T-cell (primary cell): ENCODE measurements at regions not wholly inside any gene's neighbourhood (a gene's known extent, or its start where the extent isn't known, plus 50 kb on each side); places are given as distances from the start of the nearest gene placed in this dataset.

ENCODE experiments used
- ATAC-seq, 4 experiments: fragments of 200-7000 bp in 3 of 4; fragments of 150-1000 bp in 1 of 4; cut with Tn5 transposase; replicated peaks in 1 of 4; 1 replicate in 3 of 4; 2 replicates in 1 of 4; pipeline ENCODE4 v1.10.0; 2021; ENCODE audit warnings: moderate library complexity in 3 of 4, mild to moderate bottlenecking in 2 of 4, moderate number of reproducible peaks in 1 of 4
- CTCF ChIA-PET, 2 donors: fragments of 300-600 bp; sonication (Branson Sonifier 250); formaldehyde crosslinking; loops; one replicate each; lab custom pipeline; 2022; ENCODE audit warnings: antibody characterized with exemption in 2 of 2; lab: Charles Lee
- POLR2A ChIA-PET, 2 donors: fragments of 300-600 bp; sonication (Branson Sonifier 250); formaldehyde crosslinking; loops; one replicate each; lab custom pipeline; 2022; ENCODE audit warnings: antibody characterized with exemption in 2 of 2; lab: Charles Lee
- DNase-seq, 35 experiments: peaks; one replicate each; pipeline versions ENCODE4 v3.0.0 to v3.0.0-alpha.2; 2013 to 2023
- H3K27ac ChIP-seq: one replicate; pipeline ENCODE4 v1.5.1; 2013; ENCODE audit warnings: low read length
- H3K27me3 ChIP-seq, 2 experiments: replicated peaks in 1 of 2; 1 replicate in 1 of 2; 2 replicates in 1 of 2; pipeline versions ENCODE4 v1.6.1 to v1.7.0; 2013; ENCODE audit warnings: low read length in 1 of 2, mixed read lengths in 1 of 2; ENCODE audit not compliant: control insufficient read depth in 2 of 2, insufficient read depth in 2 of 2; ENCODE audit errors: extremely low read depth in 1 of 2
- H3K36me3 ChIP-seq, 2 donors: 1 replicate in 1 of 2; 2 replicates in 1 of 2; pipeline versions ENCODE4 v1.6.1 to v1.7.0; 2013; ENCODE audit warnings: low read length in 1 of 2; ENCODE audit not compliant: control insufficient read depth in 2 of 2, insufficient read depth in 1 of 2; ENCODE audit errors: extremely low read depth in 1 of 2
- H3K4me1 ChIP-seq, 2 experiments: 1 replicate in 1 of 2; 2 replicates in 1 of 2; pipeline versions ENCODE4 v1.6.1 to v1.7.0; 2013; ENCODE audit warnings: low read length in 2 of 2, mixed read lengths in 1 of 2; ENCODE audit not compliant: insufficient read depth in 2 of 2, control insufficient read depth in 1 of 2; ENCODE audit errors: extremely low read depth in 1 of 2
- H3K4me3 ChIP-seq, 2 donors: 1 replicate in 1 of 2; 2 replicates in 1 of 2; pipeline versions ENCODE4 v1.5.1 to v1.7.0; 2013; ENCODE audit warnings: mild to moderate bottlenecking in 2 of 2, low read length in 1 of 2, moderate library complexity in 1 of 2; ENCODE audit not compliant: control insufficient read depth in 1 of 2; ENCODE audit errors: extremely low read depth in 1 of 2
- H3K9me3 ChIP-seq: 2 replicates; pipeline ENCODE4 v1.7.0; 2013
- H3K27ac Mint-ChIP-seq, 2 donors: one replicate each; pipeline ENCODE4 v1.8.0; 2020 to 2021; ENCODE audit warnings: mild to moderate bottlenecking in 2 of 2, mixed read lengths in 2 of 2
- H3K27me3 Mint-ChIP-seq, 2 donors: one replicate each; pipeline ENCODE4 v1.8.0; 2021 to 2022; ENCODE audit warnings: mixed read lengths in 2 of 2
- H3K36me3 Mint-ChIP-seq: one replicate; pipeline ENCODE4 v1.8.0; 2021; ENCODE audit warnings: mixed read lengths
- H3K4me1 Mint-ChIP-seq, 3 donors: one replicate each; pipeline ENCODE4 v1.8.0; 2020 to 2022; ENCODE audit warnings: mixed read lengths in 3 of 3, mild to moderate bottlenecking in 1 of 3
- H3K4me3 Mint-ChIP-seq, 3 donors: one replicate each; pipeline ENCODE4 v1.8.0; 2020 to 2022; ENCODE audit warnings: mild to moderate bottlenecking in 3 of 3, mixed read lengths in 3 of 3, moderate library complexity in 3 of 3
- H3K9me3 Mint-ChIP-seq, 3 donors: one replicate each; pipeline ENCODE4 v1.8.0; 2020 to 2022; ENCODE audit warnings: mixed read lengths in 3 of 3
- WGBS: methylation state at CpG from one replicate; pipeline ENCODE4 v1.1.5; 2013; ENCODE audit warnings: missing lambda C conversion rate; ENCODE audit not compliant: insufficient coverage; 5-methylcytosine and 5-hydroxymethylcytosine counted together

- H3K27ac ChIP-seq = no peak overlapping the region
- no peaks in the 10 kb centered on the region for H3K27me3 ChIP-seq
- ChIA-PET CTCF (no interaction called here), POLR2A (no interaction called here)
- no peak overlapping the region for H3K4me3 Mint-ChIP-seq
- H3K9me3 ChIP-seq = no peaks in the 10 kb centered on the region
- no peak overlapping the region for H3K4me3 ChIP-seq
- ATAC-seq = no peak
- no peak overlapping the region for H3K27ac Mint-ChIP-seq
- H3K36me3 ChIP-seq = no peaks in the 10 kb centered on the region
- no peak for DNase-seq
- no peaks in the 10 kb centered on the region for H3K4me1 Mint-ChIP-seq
- no peaks in the 10 kb centered on the region for H3K36me3 Mint-ChIP-seq
- H3K4me1 ChIP-seq = no peaks in the 10 kb centered on the region
- peaks cover 0 to 1% of the 10 kb centered on the region in 2 donors for H3K27me3 Mint-ChIP-seq
- WGBS = no CpG with 5 or more reads among the region's 2 CpGs
- no peaks in the 10 kb centered on the region for H3K9me3 Mint-ChIP-seq
Observed at GRCh38 chr5:42217791-42218190, 205.4 kb upstream of the GHR start.

- no peak for DNase-seq
- POLR2A ChIA-PET = no interaction called here
- H3K36me3 Mint-ChIP-seq = no peaks in the 10 kb centered on the region
Observed at GRCh38 chr5:42225009-42225408, 198.2 kb upstream of the GHR start.

GRCh38 chr5:42228279-42228678 lies 195.0 kb upstream of the GHR start:
- DNase-seq (no peak), ATAC-seq (no peak)
- no peak overlapping the region for H3K4me3 Mint-ChIP-seq
- H3K27ac ChIP-seq = no peak overlapping the region
- H3K36me3 Mint-ChIP-seq = no peaks in the 10 kb centered on the region
- 67% methylated on average over 1 of the region's 1 CpG for WGBS
- H3K4me1 Mint-ChIP-seq = no peaks in the 10 kb centered on the region
- no peaks in the 10 kb centered on the region for H3K9me3 ChIP-seq
- CTCF ChIA-PET = no interaction called here
- H3K9me3 Mint-ChIP-seq = no peaks in the 10 kb centered on the region
- POLR2A ChIA-PET = no interaction called here
- no peaks in the 10 kb centered on the region for H3K27me3 Mint-ChIP-seq
- no peaks in the 10 kb centered on the region for H3K4me1 ChIP-seq
- no peak overlapping the region for H3K4me3 ChIP-seq
- H3K27ac Mint-ChIP-seq = no peak overlapping the region
- no peaks in the 10 kb centered on the region for H3K36me3 ChIP-seq
- H3K27me3 ChIP-seq = peaks cover 0 to 11% of the 10 kb centered on the region in 2 experiments

More at GRCh38 chr5:42225009-42225408, 198.2 kb upstream of the GHR start:
- no peak overlapping the region for H3K4me3 Mint-ChIP-seq
- no peaks in the 10 kb centered on the region for H3K4me1 Mint-ChIP-seq
- WGBS = no CpG with 5 or more reads among the region's 2 CpGs
- Histone ChIP-seq H3K9me3 (no peaks in the 10 kb centered on the region), H3K36me3 (no peaks in the 10 kb centered on the region), H3K4me1 (no peaks in the 10 kb centered on the region), H3K27ac (no peak overlapping the region), H3K4me3 (no peak overlapping the region), H3K27me3 (no peaks in the 10 kb centered on the region)
- H3K27ac Mint-ChIP-seq = no peak overlapping the region
- ATAC-seq = no peak
- H3K27me3 Mint-ChIP-seq = no peaks in the 10 kb centered on the region
- CTCF ChIA-PET = interaction anchor here in 1 of 2 donors (0.6 kb wide), 1 partner anchor 265 kb away, joined by 3 read pairs; no protein-coding TSS in a partner anchor
- no peaks in the 10 kb centered on the region for H3K9me3 Mint-ChIP-seq

GRCh38 chr5:42230839-42231238 lies 192.4 kb upstream of the GHR start:
- H3K4me1 Mint-ChIP-seq = no peaks in the 10 kb centered on the region
- no peaks in the 10 kb centered on the region for H3K36me3 Mint-ChIP-seq
- WGBS = 47% methylated on average over 4 of the region's 4 CpGs
- Histone ChIP-seq H3K4me3 (no peak overlapping the region), H3K27ac (no peak overlapping the region), H3K36me3 (no peaks in the 10 kb centered on the region), H3K27me3 (peaks cover 0 to 11% of the 10 kb centered on the region in 2 experiments), H3K4me1 (no peaks in the 10 kb centered on the region), H3K9me3 (no peaks in the 10 kb centered on the region)
- no peaks in the 10 kb centered on the region for H3K9me3 Mint-ChIP-seq
- ChIA-PET CTCF (no interaction called here), POLR2A (no interaction called here)
- DNase-seq (no peak), ATAC-seq (no peak)
- H3K27ac Mint-ChIP-seq = no peak overlapping the region
- H3K27me3 Mint-ChIP-seq = peaks cover 0 to 4% of the 10 kb centered on the region in 2 donors
- no peak overlapping the region for H3K4me3 Mint-ChIP-seq

- ATAC-seq (no peak), DNase-seq (no peak)
- ChIA-PET CTCF (no interaction called here), POLR2A (no interaction called here)
- H3K27ac Mint-ChIP-seq = no peak overlapping the region
- no peaks in the 10 kb centered on the region for H3K4me1 Mint-ChIP-seq
- H3K4me3 Mint-ChIP-seq = no peak overlapping the region
- Histone ChIP-seq H3K27me3 (peaks cover 0 to 11% of the 10 kb centered on the region in 2 experiments), H3K36me3 (no peaks in the 10 kb centered on the region), H3K27ac (no peak overlapping the region), H3K4me1 (no peaks in the 10 kb centered on the region), H3K9me3 (no peaks in the 10 kb centered on the region), H3K4me3 (no peak overlapping the region)
- H3K36me3 Mint-ChIP-seq = no peaks in the 10 kb centered on the region
- H3K27me3 Mint-ChIP-seq = peaks cover 3 to 4% of the 10 kb centered on the region in 2 donors
- H3K9me3 Mint-ChIP-seq = no peaks in the 10 kb centered on the region
Observed at GRCh38 chr5:42235241-42235640, 188.0 kb upstream of the GHR start.

- ATAC-seq (no peak), DNase-seq (no peak)
- H3K4me3 Mint-ChIP-seq = no peak overlapping the region
- WGBS = 82% methylated on average over 3 of the region's 3 CpGs
- no peaks in the 10 kb centered on the region for H3K4me1 ChIP-seq
- ChIA-PET CTCF (interaction anchor here in 1 of 2 donors (0.5 kb wide), 1 partner anchor 127 kb away, joined by 4 read pairs; no protein-coding TSS in a partner anchor), POLR2A (no interaction called here)
- H3K4me3 ChIP-seq = no peak overlapping the region
- peaks cover 3 to 4% of the 10 kb centered on the region in 2 donors for H3K27me3 Mint-ChIP-seq
- peaks cover 0 to 7% of the 10 kb centered on the region in 2 experiments for H3K27me3 ChIP-seq
- no peaks in the 10 kb centered on the region for H3K36me3 Mint-ChIP-seq
- no peaks in the 10 kb centered on the region for H3K9me3 ChIP-seq
- H3K27ac ChIP-seq = no peak overlapping the region
- H3K4me1 Mint-ChIP-seq = no peaks in the 10 kb centered on the region
- H3K9me3 Mint-ChIP-seq = no peaks in the 10 kb centered on the region
- H3K36me3 ChIP-seq = no peaks in the 10 kb centered on the region
- H3K27ac Mint-ChIP-seq = no peak overlapping the region
Observed at GRCh38 chr5:42235837-42236236, 187.4 kb upstream of the GHR start.

- Mint-ChIP-seq H3K27ac (no peak overlapping the region), H3K4me3 (no peak overlapping the region), H3K36me3 (no peaks in the 10 kb centered on the region), H3K9me3 (peaks cover 0 to 3% (median 0%) of the 10 kb centered on the region in 3 donors), H3K27me3 (peaks cover 0 to 3% of the 10 kb centered on the region in 2 donors), H3K4me1 (no peaks in the 10 kb centered on the region)
- Histone ChIP-seq H3K27me3 (no peaks in the 10 kb centered on the region), H3K36me3 (no peaks in the 10 kb centered on the region), H3K4me3 (no peak overlapping the region), H3K4me1 (no peaks in the 10 kb centered on the region), H3K27ac (no peak overlapping the region), H3K9me3 (no peaks in the 10 kb centered on the region)
- no peak for DNase-seq
- CTCF ChIA-PET = no interaction called here
- no peak for ATAC-seq
- POLR2A ChIA-PET = no interaction called here
- WGBS = no CpG with 5 or more reads among the region's 2 CpGs
Observed at GRCh38 chr5:42241636-42242035, 181.6 kb upstream of the GHR start.
